ENCODE measurements at regions not wholly inside any gene's neighbourhood (a gene's known extent, or its start where the extent isn't known, plus 50 kb on each side); places are given as distances from the start of the nearest gene placed in this dataset.
"Not testable (repeated sequence)": the region's sequence is repeated elsewhere in the genome, so short reads cannot be mapped to it uniquely, and the experiment has no call there.

- Mint-ChIP-seq H3K9me3 (peaks cover 4% of the 10 kb centered on the region), H3K4me3 (no peak overlapping the region), H3K4me1 (ENCODE audit: low read depth) (no peaks in the 10 kb centered on the region), H3K27me3 (ENCODE audit: insufficient read depth) (no peaks in the 10 kb centered on the region), H3K27ac (no peak overlapping the region), H3K36me3 (ENCODE audit: low read depth) (no peaks in the 10 kb centered on the region)
- intact Hi-C loops (cut with micrococcal nuclease): no loop called here
- no peak for DNase-seq (ENCODE audit: low spot score)
These were observed 596.0 kb upstream of the GRM7 start for GRCh38 chr3:6264906-6265305.

- no peaks in the 10 kb centered on the region for H3K4me1 Mint-ChIP-seq (ENCODE audit: low read depth)
- no peaks in the 10 kb centered on the region for H3K27me3 Mint-ChIP-seq (ENCODE audit: insufficient read depth)
- H3K36me3 Mint-ChIP-seq (ENCODE audit: low read depth): no peaks in the 10 kb centered on the region
- H3K27ac Mint-ChIP-seq: no peak overlapping the region
- intact Hi-C loops (cut with micrococcal nuclease): no loop called here
- no peak overlapping the region for H3K4me3 Mint-ChIP-seq
- H3K9me3 Mint-ChIP-seq: peaks cover 8% of the 10 kb centered on the region
- no peak for DNase-seq (ENCODE audit: low spot score)
These were observed 594.8 kb upstream of the GRM7 start for GRCh38 chr3:6266135-6266534.

GRCh38 chr3:6273878-6274277 is 587.0 kb upstream of the GRM7 start:
- H3K27ac Mint-ChIP-seq: no peak overlapping the region
- peaks cover 22% of the 10 kb centered on the region for H3K9me3 Mint-ChIP-seq
- intact Hi-C loops (cut with micrococcal nuclease): no loop called here
- H3K4me1 Mint-ChIP-seq (ENCODE audit: low read depth): no peaks in the 10 kb centered on the region
- no peaks in the 10 kb centered on the region for H3K27me3 Mint-ChIP-seq (ENCODE audit: insufficient read depth)
- no peaks in the 10 kb centered on the region for H3K36me3 Mint-ChIP-seq (ENCODE audit: low read depth)
- no peak for DNase-seq (ENCODE audit: low spot score)
- H3K4me3 Mint-ChIP-seq: no peak overlapping the region

- intact Hi-C loops (cut with micrococcal nuclease): no loop called here
- H3K27me3 Mint-ChIP-seq (ENCODE audit: insufficient read depth): no peaks in the 10 kb centered on the region
- no peak for DNase-seq (ENCODE audit: low spot score)
- no peak overlapping the region for H3K4me3 Mint-ChIP-seq
- peaks cover 19% of the 10 kb centered on the region for H3K9me3 Mint-ChIP-seq
- H3K27ac Mint-ChIP-seq: no peak overlapping the region
- H3K4me1 Mint-ChIP-seq (ENCODE audit: low read depth): no peaks in the 10 kb centered on the region
- no peaks in the 10 kb centered on the region for H3K36me3 Mint-ChIP-seq (ENCODE audit: low read depth)
These were observed 579.3 kb upstream of the GRM7 start for GRCh38 chr3:6281662-6282061.

- Mint-ChIP-seq H3K4me3 (no peak overlapping the region), H3K36me3 (ENCODE audit: low read depth) (no peaks in the 10 kb centered on the region), H3K27ac (no peak overlapping the region), H3K4me1 (ENCODE audit: low read depth) (no peaks in the 10 kb centered on the region), H3K27me3 (ENCODE audit: insufficient read depth) (no peaks in the 10 kb centered on the region), H3K9me3 (peaks cover 19% of the 10 kb centered on the region)
- DNase-seq (ENCODE audit: low spot score): no peak
- intact Hi-C loops (cut with micrococcal nuclease): no loop called here
These were observed 578.0 kb upstream of the GRM7 start for GRCh38 chr3:6282918-6283317.

- intact Hi-C loops (cut with micrococcal nuclease): no loop called here
- H3K9me3 Mint-ChIP-seq: peaks cover 15% of the 10 kb centered on the region
- H3K27ac Mint-ChIP-seq: no peak overlapping the region
- no peaks in the 10 kb centered on the region for H3K36me3 Mint-ChIP-seq (ENCODE audit: low read depth)
- H3K4me3 Mint-ChIP-seq: no peak overlapping the region
- no peak for DNase-seq (ENCODE audit: low spot score)
- H3K27me3 Mint-ChIP-seq (ENCODE audit: insufficient read depth): no peaks in the 10 kb centered on the region
- H3K4me1 Mint-ChIP-seq (ENCODE audit: low read depth): no peaks in the 10 kb centered on the region
These were observed 573.6 kb upstream of the GRM7 start for GRCh38 chr3:6287088-6287875.

- H3K4me3 Mint-ChIP-seq: no peak overlapping the region
- no peaks in the 10 kb centered on the region for H3K36me3 Mint-ChIP-seq (ENCODE audit: low read depth)
- H3K27ac Mint-ChIP-seq: no peak overlapping the region
- no peaks in the 10 kb centered on the region for H3K27me3 Mint-ChIP-seq (ENCODE audit: insufficient read depth)
- peaks cover 24% of the 10 kb centered on the region for H3K9me3 Mint-ChIP-seq
- intact Hi-C loops (cut with micrococcal nuclease): no loop called here
- no peaks in the 10 kb centered on the region for H3K4me1 Mint-ChIP-seq (ENCODE audit: low read depth)
- DNase-seq (ENCODE audit: low spot score): no peak
These were observed 559.3 kb upstream of the GRM7 start for GRCh38 chr3:6301626-6302025.

- intact Hi-C loops (cut with micrococcal nuclease): no loop called here
- H3K36me3 Mint-ChIP-seq (ENCODE audit: low read depth): no peaks in the 10 kb centered on the region
- H3K27me3 Mint-ChIP-seq (ENCODE audit: insufficient read depth): no peaks in the 10 kb centered on the region
- H3K4me3 Mint-ChIP-seq: no peak overlapping the region
- H3K9me3 Mint-ChIP-seq: no peaks in the 10 kb centered on the region
- no peaks in the 10 kb centered on the region for H3K4me1 Mint-ChIP-seq (ENCODE audit: low read depth)
- no peak for DNase-seq (ENCODE audit: low spot score)
- H3K27ac Mint-ChIP-seq: no peak overlapping the region
These were observed 545.0 kb upstream of the GRM7 start for GRCh38 chr3:6315906-6316305.

GRCh38 chr3:6321999-6322398 is 538.9 kb upstream of the GRM7 start:
- H3K9me3 Mint-ChIP-seq: no peaks in the 10 kb centered on the region
- DNase-seq (ENCODE audit: low spot score): no peak
- intact Hi-C loops (cut with micrococcal nuclease): no loop called here
- H3K27ac Mint-ChIP-seq: no peak overlapping the region
- H3K27me3 Mint-ChIP-seq (ENCODE audit: insufficient read depth): no peaks in the 10 kb centered on the region
- H3K4me3 Mint-ChIP-seq: no peak overlapping the region
- no peaks in the 10 kb centered on the region for H3K4me1 Mint-ChIP-seq (ENCODE audit: low read depth)
- no peaks in the 10 kb centered on the region for H3K36me3 Mint-ChIP-seq (ENCODE audit: low read depth)

GRCh38 chr3:6326771-6327170 is 534.1 kb upstream of the GRM7 start:
- no peak overlapping the region for H3K27ac Mint-ChIP-seq
- H3K9me3 Mint-ChIP-seq: no peaks in the 10 kb centered on the region
- no peaks in the 10 kb centered on the region for H3K36me3 Mint-ChIP-seq (ENCODE audit: low read depth)
- H3K4me1 Mint-ChIP-seq (ENCODE audit: low read depth): no peaks in the 10 kb centered on the region
- no peak for DNase-seq (ENCODE audit: low spot score)
- no peak overlapping the region for H3K4me3 Mint-ChIP-seq
- intact Hi-C loops (cut with micrococcal nuclease): no loop called here
- H3K27me3 Mint-ChIP-seq (ENCODE audit: insufficient read depth): no peaks in the 10 kb centered on the region

GRCh38 chr3:6340980-6341325 is 520.0 kb upstream of the GRM7 start:
- H3K27me3 Mint-ChIP-seq (ENCODE audit: insufficient read depth); H3K27ac Mint-ChIP-seq; H3K4me3 Mint-ChIP-seq; DNase-seq (ENCODE audit: low spot score); H3K9me3 Mint-ChIP-seq; H3K36me3 Mint-ChIP-seq (ENCODE audit: low read depth); H3K4me1 Mint-ChIP-seq (ENCODE audit: low read depth); intact Hi-C loops (cut with micrococcal nuclease): not testable (repeated sequence)

- Mint-ChIP-seq H3K4me1 (ENCODE audit: low read depth) (no peaks in the 10 kb centered on the region), H3K27ac (no peak overlapping the region), H3K27me3 (ENCODE audit: insufficient read depth) (no peaks in the 10 kb centered on the region), H3K4me3 (no peak overlapping the region), H3K9me3 (no peaks in the 10 kb centered on the region), H3K36me3 (ENCODE audit: low read depth) (no peaks in the 10 kb centered on the region)
- intact Hi-C loops (cut with micrococcal nuclease): no loop called here
- no peak for DNase-seq (ENCODE audit: low spot score)
These were observed 509.2 kb upstream of the GRM7 start for GRCh38 chr3:6351752-6352151.

GRCh38 chr3:6354653-6355052 is 506.3 kb upstream of the GRM7 start:
- intact Hi-C loops (cut with micrococcal nuclease): no loop called here
- no peaks in the 10 kb centered on the region for H3K27me3 Mint-ChIP-seq (ENCODE audit: insufficient read depth)
- no peak overlapping the region for H3K4me3 Mint-ChIP-seq
- DNase-seq (ENCODE audit: low spot score): no peak
- H3K27ac Mint-ChIP-seq: no peak overlapping the region
- H3K9me3 Mint-ChIP-seq: peaks cover 8% of the 10 kb centered on the region
- no peaks in the 10 kb centered on the region for H3K36me3 Mint-ChIP-seq (ENCODE audit: low read depth)
- H3K4me1 Mint-ChIP-seq (ENCODE audit: low read depth): no peaks in the 10 kb centered on the region

- no peak overlapping the region for H3K27ac Mint-ChIP-seq
- no peaks in the 10 kb centered on the region for H3K4me1 Mint-ChIP-seq (ENCODE audit: low read depth)
- no peaks in the 10 kb centered on the region for H3K36me3 Mint-ChIP-seq (ENCODE audit: low read depth)
- no peaks in the 10 kb centered on the region for H3K27me3 Mint-ChIP-seq (ENCODE audit: insufficient read depth)
- intact Hi-C loops (cut with micrococcal nuclease): no loop called here
- peaks cover 19% of the 10 kb centered on the region for H3K9me3 Mint-ChIP-seq
- no peak overlapping the region for H3K4me3 Mint-ChIP-seq
- DNase-seq (ENCODE audit: low spot score): no peak
These were observed 498.5 kb upstream of the GRM7 start for GRCh38 chr3:6362406-6362805.

Data from activated T-helper 1 cell treated with anti-CD3 and anti-CD28 coated beads, Interleukin-12 subunit alpha, Interleukin-12 subunit beta, Interleukin-2, Interleukin-4 antibody, amounts not matched to agents 30 ng/mL and 10 ng/mL and 1 ng/mL, durations not matched to agents 14 hours and 24 hours and 36 hours (primary cell).